ENCODE measurements at regions not wholly inside any gene's neighbourhood (a gene's known extent, or its start where the extent isn't known, plus 50 kb on each side); places are given as distances from the start of the nearest gene placed in this dataset.

DNA sequence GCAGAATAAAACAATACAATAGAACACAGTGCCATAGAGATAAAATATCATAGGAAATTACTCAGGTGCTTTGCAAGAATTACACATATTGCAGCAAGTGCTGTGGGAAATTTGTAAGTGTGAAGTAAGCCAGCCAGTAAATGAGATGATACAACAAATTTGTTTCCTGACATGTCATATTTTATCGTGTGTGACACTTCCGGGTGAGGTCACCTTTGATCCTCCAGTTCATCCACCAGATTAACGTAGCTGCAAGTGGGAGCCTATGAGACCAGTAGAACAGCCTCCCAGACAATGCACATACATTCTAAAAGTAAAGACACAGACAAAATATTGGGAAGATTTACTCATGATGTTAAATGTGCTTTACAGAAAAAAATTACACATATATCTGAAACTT, 72.2 kb downstream of the PRDM9 start:
- POLR2A ChIA-PET, result no interaction called here
- Mint-ChIP-seq H3K27ac (no peak overlapping the region), H3K4me3 (no peak overlapping the region), H3K9me3 (no peaks in the 10 kb centered on the region), H3K27me3 (no peaks in the 10 kb centered on the region), H3K36me3 (ENCODE audit: low read depth) (no peaks in the 10 kb centered on the region), H3K4me1 (no peaks in the 10 kb centered on the region)
- CTCF ChIA-PET, result no interaction called here
- no peak for DNase-seq

GRCh38 chr5:23583081-23583480, 75.7 kb downstream of the PRDM9 start:
- H3K27me3 Mint-ChIP-seq, result no peaks in the 10 kb centered on the region
- no peaks in the 10 kb centered on the region for H3K4me1 Mint-ChIP-seq
- POLR2A ChIA-PET, result no interaction called here
- CTCF ChIA-PET, result interaction anchor here (0.5 kb wide), 1 partner anchor 29 kb away, joined by 3 read pairs; no protein-coding TSS in a partner anchor
- no peak for DNase-seq
- H3K9me3 Mint-ChIP-seq, result no peaks in the 10 kb centered on the region
- H3K4me3 Mint-ChIP-seq, result no peak overlapping the region
- H3K36me3 Mint-ChIP-seq (ENCODE audit: low read depth), result no peaks in the 10 kb centered on the region
- no peak overlapping the region for H3K27ac Mint-ChIP-seq

DNA sequence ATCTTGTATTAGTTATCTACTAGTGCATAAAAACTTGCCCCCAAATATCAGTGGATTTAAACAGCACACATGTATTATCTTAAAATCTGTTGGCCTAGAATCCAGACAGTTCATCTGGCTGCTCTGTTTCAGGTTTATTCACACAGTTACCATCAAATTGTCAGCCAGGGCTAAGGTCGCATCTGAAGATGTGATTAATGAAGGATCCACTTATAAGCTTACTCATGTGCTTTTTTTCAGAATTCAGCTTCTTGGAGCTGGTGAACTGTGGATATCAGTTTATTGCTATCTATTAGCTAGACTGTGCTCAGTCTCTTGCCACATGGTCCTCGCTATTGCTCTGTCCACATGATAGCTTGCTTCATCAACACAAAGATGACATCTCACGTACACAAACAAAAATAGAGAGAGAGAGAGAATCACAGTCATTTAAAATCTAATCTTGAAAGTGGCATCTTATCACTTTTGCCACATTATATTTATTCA, 81.5 kb downstream of the PRDM9 start:
- Mint-ChIP-seq H3K4me1 (no peaks in the 10 kb centered on the region), H3K9me3 (no peaks in the 10 kb centered on the region), H3K27me3 (no peaks in the 10 kb centered on the region), H3K36me3 (ENCODE audit: low read depth) (no peaks in the 10 kb centered on the region), H3K4me3 (no peak overlapping the region), H3K27ac (no peak overlapping the region)
- POLR2A ChIA-PET, result no interaction called here
- CTCF ChIA-PET, result no interaction called here
- no peak for DNase-seq

- H3K9me3 Mint-ChIP-seq, result no peaks in the 10 kb centered on the region
- ChIA-PET POLR2A (no interaction called here), CTCF (no interaction called here)
- no peaks in the 10 kb centered on the region for H3K27me3 Mint-ChIP-seq
- DNase-seq, result no peak
- no peak overlapping the region for H3K27ac Mint-ChIP-seq
- H3K4me1 Mint-ChIP-seq, result no peaks in the 10 kb centered on the region
- H3K4me3 Mint-ChIP-seq, result no peak overlapping the region
- no peaks in the 10 kb centered on the region for H3K36me3 Mint-ChIP-seq (ENCODE audit: low read depth)
Measured at GRCh38 chr5:23591250-23591649, 83.8 kb downstream of the PRDM9 start.

DNA sequence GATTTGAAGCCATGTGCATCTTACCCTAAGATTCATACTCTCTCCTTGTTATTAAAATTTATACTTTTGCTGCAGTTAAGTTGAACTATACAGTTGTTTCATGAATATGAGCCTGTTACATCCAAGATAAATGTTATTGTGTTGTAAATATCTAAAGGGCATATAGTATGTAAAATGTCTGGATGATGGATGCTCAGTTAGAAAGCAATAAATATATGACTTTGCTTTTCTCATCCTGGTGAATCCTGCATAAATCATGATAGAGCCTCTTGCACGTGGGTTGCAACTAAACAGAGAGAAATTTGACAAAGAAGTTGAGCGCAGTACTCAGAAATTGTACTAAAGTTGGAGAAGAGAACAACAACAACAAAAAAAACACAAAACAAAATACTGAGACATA, 99.5 kb downstream of the PRDM9 start:
- Mint-ChIP-seq H3K4me1 (no peaks in the 10 kb centered on the region), H3K27ac (no peak overlapping the region), H3K9me3 (peaks cover 10% of the 10 kb centered on the region), H3K4me3 (no peak overlapping the region), H3K27me3 (no peaks in the 10 kb centered on the region), H3K36me3 (ENCODE audit: low read depth) (no peaks in the 10 kb centered on the region)
- POLR2A ChIA-PET, result no interaction called here
- CTCF ChIA-PET, result no interaction called here
- no peak for DNase-seq

DNA sequence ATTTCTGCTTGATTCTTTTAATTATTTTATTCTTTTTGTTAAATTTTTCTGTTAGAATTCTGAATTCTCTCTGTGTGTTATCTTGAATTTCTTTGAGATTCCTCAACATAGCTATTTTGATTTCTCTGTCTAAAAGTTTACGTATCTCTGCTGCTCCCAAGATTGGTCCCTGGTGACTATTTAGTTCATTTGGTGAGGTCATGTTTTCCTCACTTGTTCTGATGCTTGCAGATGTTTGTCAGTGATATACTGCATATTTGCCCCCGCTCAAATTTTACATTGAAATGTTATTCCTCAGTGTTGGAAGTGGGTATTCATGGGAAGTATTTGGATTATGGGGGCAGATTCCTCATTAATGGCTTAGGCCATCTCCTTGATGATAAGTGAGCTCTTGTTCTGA, 105.3 kb downstream of the PRDM9 start:
- DNase-seq, result no peak
- Mint-ChIP-seq H3K4me3 (no peak overlapping the region), H3K4me1 (no peaks in the 10 kb centered on the region), H3K27me3 (no peaks in the 10 kb centered on the region), H3K27ac (no peak overlapping the region), H3K9me3 (peaks cover 8% of the 10 kb centered on the region), H3K36me3 (ENCODE audit: low read depth) (no peaks in the 10 kb centered on the region)
- ChIA-PET CTCF (no interaction called here), POLR2A (no interaction called here)

- Mint-ChIP-seq H3K27me3 (no peaks in the 10 kb centered on the region), H3K36me3 (ENCODE audit: low read depth) (no peaks in the 10 kb centered on the region), H3K4me3 (no peak overlapping the region), H3K9me3 (peaks cover 8% of the 10 kb centered on the region), H3K4me1 (no peaks in the 10 kb centered on the region), H3K27ac (no peak overlapping the region)
- ChIA-PET CTCF (no interaction called here), POLR2A (no interaction called here)
- DNase-seq, result no peak
Measured at GRCh38 chr5:23613566-23613965, 106.2 kb downstream of the PRDM9 start.

DNA sequence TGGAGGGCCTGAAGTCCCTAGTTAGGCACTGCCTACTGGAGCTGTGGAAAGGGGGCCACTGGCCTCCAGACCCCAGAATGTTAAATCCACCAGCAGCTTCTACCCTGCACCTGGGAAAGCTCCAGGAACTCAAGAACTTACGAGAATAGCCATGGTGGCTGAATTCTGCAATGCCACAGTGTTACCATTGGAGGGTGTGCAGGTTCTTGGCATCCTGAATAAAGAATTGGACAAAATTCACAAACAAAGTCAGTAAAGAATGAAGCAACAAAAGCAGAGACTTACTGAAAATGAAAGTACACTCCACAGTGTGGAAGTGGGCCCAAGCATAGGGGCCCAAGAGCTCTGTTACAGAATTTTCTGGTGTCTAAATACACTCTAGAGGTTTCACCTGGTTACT, 107.0 kb downstream of the PRDM9 start:
- POLR2A ChIA-PET, result no interaction called here
- Mint-ChIP-seq H3K27ac (no peak overlapping the region), H3K4me3 (no peak overlapping the region)

GRCh38 chr5:23626961-23627360, 119.6 kb downstream of the PRDM9 start:
- POLR2A ChIA-PET, result no interaction called here
- H3K9me3 Mint-ChIP-seq, result peaks cover 4% of the 10 kb centered on the region
- H3K27me3 Mint-ChIP-seq, result no peaks in the 10 kb centered on the region
- no peaks in the 10 kb centered on the region for H3K4me1 Mint-ChIP-seq
- H3K36me3 Mint-ChIP-seq (ENCODE audit: low read depth), result no peaks in the 10 kb centered on the region
- no peak overlapping the region for H3K4me3 Mint-ChIP-seq
- DNase-seq, result no peak
- H3K27ac Mint-ChIP-seq, result no peak overlapping the region
- CTCF ChIA-PET, result no interaction called here

More for the DNA sequence above, 107.0 kb downstream of the PRDM9 start:
- Mint-ChIP-seq H3K9me3 (peaks cover 8% of the 10 kb centered on the region), H3K36me3 (ENCODE audit: low read depth) (no peaks in the 10 kb centered on the region), H3K27me3 (no peaks in the 10 kb centered on the region), H3K4me1 (no peaks in the 10 kb centered on the region)
- CTCF ChIA-PET, result no interaction called here
- DNase-seq, result no peak

DNA sequence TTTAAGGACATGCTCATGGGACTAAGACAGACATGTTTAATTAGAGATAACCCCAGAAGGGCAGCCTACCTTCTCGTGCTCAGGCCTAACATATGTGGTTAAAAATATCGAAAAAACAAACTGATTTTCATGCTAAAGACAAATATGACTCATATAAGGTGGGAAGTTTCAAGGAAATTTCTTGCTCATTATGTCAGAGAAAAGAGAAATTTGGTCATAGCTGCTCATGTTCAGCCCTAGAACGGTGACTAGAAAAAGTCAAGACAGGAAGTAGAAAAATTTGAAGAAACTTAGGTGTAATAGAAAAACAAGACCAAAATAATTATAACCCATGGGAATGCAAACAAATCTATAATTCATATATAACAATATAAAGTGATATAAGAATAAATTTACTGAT, 120.6 kb downstream of the PRDM9 start:
- Mint-ChIP-seq H3K4me1 (no peaks in the 10 kb centered on the region), H3K9me3 (peaks cover 4% of the 10 kb centered on the region), H3K36me3 (ENCODE audit: low read depth) (no peaks in the 10 kb centered on the region), H3K27me3 (no peaks in the 10 kb centered on the region), H3K4me3 (no peak overlapping the region), H3K27ac (no peak overlapping the region)
- CTCF ChIA-PET, result no interaction called here
- POLR2A ChIA-PET, result no interaction called here
- DNase-seq, result no peak

GRCh38 chr5:23629396-23629795, 122.0 kb downstream of the PRDM9 start:
- H3K27ac Mint-ChIP-seq, result no peak overlapping the region
- ChIA-PET POLR2A (interaction anchor here (0.7 kb wide), 1 partner anchor 254 kb away, joined by 4 read pairs; no protein-coding TSS in a partner anchor), CTCF (no interaction called here)
- H3K9me3 Mint-ChIP-seq, result peaks cover 2% of the 10 kb centered on the region
- H3K4me3 Mint-ChIP-seq, result no peak overlapping the region
- no peaks in the 10 kb centered on the region for H3K36me3 Mint-ChIP-seq (ENCODE audit: low read depth)
- no peaks in the 10 kb centered on the region for H3K4me1 Mint-ChIP-seq
- no peaks in the 10 kb centered on the region for H3K27me3 Mint-ChIP-seq
- no peak for DNase-seq

GRCh38 chr5:23631302-23632045, 124.1 kb downstream of the PRDM9 start:
- ChIA-PET CTCF (no interaction called here), POLR2A (no interaction called here)
- H3K36me3 Mint-ChIP-seq (ENCODE audit: low read depth), result no peaks in the 10 kb centered on the region
- DNase-seq, result no peak
- no peaks in the 10 kb centered on the region for H3K4me1 Mint-ChIP-seq
- no peak overlapping the region for H3K27ac Mint-ChIP-seq
- no peak overlapping the region for H3K4me3 Mint-ChIP-seq
- H3K27me3 Mint-ChIP-seq, result no peaks in the 10 kb centered on the region
- peaks cover 4% of the 10 kb centered on the region for H3K9me3 Mint-ChIP-seq

- Mint-ChIP-seq H3K4me3 (no peak overlapping the region), H3K27ac (no peak overlapping the region), H3K27me3 (no peaks in the 10 kb centered on the region), H3K9me3 (peaks cover 6% of the 10 kb centered on the region), H3K4me1 (no peaks in the 10 kb centered on the region), H3K36me3 (ENCODE audit: low read depth) (no peaks in the 10 kb centered on the region)
- no peak for DNase-seq
- CTCF ChIA-PET, result no interaction called here
- POLR2A ChIA-PET, result no interaction called here
Measured at GRCh38 chr5:23635938-23636337, 128.5 kb downstream of the PRDM9 start.

GRCh38 chr5:23639326-23639725, 131.9 kb downstream of the PRDM9 start:
- DNase-seq, result no peak
- Mint-ChIP-seq H3K27me3 (no peaks in the 10 kb centered on the region), H3K4me1 (no peaks in the 10 kb centered on the region), H3K4me3 (no peak overlapping the region), H3K27ac (no peak overlapping the region), H3K9me3 (peaks cover 11% of the 10 kb centered on the region), H3K36me3 (ENCODE audit: low read depth) (no peaks in the 10 kb centered on the region)
- ChIA-PET CTCF (no interaction called here), POLR2A (no interaction called here)

All from activated CD4-positive, alpha-beta T cell treated with anti-CD3 and anti-CD28 coated beads, Interleukin-2, amount 10 ng/mL, durations not matched to agents 7 days and 5 days (primary cell).